ENCODE measurements at regions not wholly inside any gene's neighbourhood (a gene's known extent, or its start where the extent isn't known, plus 50 kb on each side); places are given as distances from the start of the nearest gene placed in this dataset.

GRCh38 chr21:28817871-28818270 is 174.8 kb downstream of the LTN1 start:
- H3K9me3 Mint-ChIP-seq (ENCODE audit: unreplicated experiment) = no peaks in the 10 kb centered on the region
- H3K27ac Mint-ChIP-seq (ENCODE audit: unreplicated experiment) = no peak overlapping the region
- no peak overlapping the region for H3K4me3 Mint-ChIP-seq (ENCODE audit: unreplicated experiment)
- no peaks in the 10 kb centered on the region for H3K36me3 ChIP-seq (ENCODE audit: control insufficient read depth, insufficient read depth, low read length)
- no peaks in the 10 kb centered on the region for H3K36me3 Mint-ChIP-seq (ENCODE audit: insufficient read depth, unreplicated experiment)
- no peak for DNase-seq
- TF ChIP-seq CTCF (IDR thresholded peaks at IDR 0.05; ENCODE audit: insufficient read depth in 1 of 2, low read depth in 1 of 2, low read length in 1 of 2, severe bottlenecking in 1 of 2, unreplicated experiment in 1 of 2) = no peak
- H3K9me3 ChIP-seq = no peaks in the 10 kb centered on the region
- H3K4me3 ChIP-seq (ENCODE audit: low read depth, low read length) = no peak overlapping the region
- H3K4me1 Mint-ChIP-seq (ENCODE audit: low read depth, unreplicated experiment) = no peaks in the 10 kb centered on the region
- no peaks in the 10 kb centered on the region for H3K4me1 ChIP-seq
- no peaks in the 10 kb centered on the region for H3K27me3 ChIP-seq (replicated peaks; ENCODE audit: control insufficient read depth, insufficient read depth, low read length)
- ChIA-PET POLR2A (no interaction called here), CTCF (no interaction called here)
- intact Hi-C loops (cut with micrococcal nuclease; ENCODE audit: unreplicated experiment) = no loop called here
- H3K27me3 Mint-ChIP-seq (ENCODE audit: insufficient read depth, unreplicated experiment) = peaks cover 6% of the 10 kb centered on the region
- BruUV-seq (replicated peaks) = no TSS peak

GRCh38 chr21:28811860-28812259 is 180.8 kb downstream of the LTN1 start:
- Mint-ChIP-seq H3K4me3 (ENCODE audit: unreplicated experiment) (no peak overlapping the region), H3K9me3 (ENCODE audit: unreplicated experiment) (peaks cover 16% of the 10 kb centered on the region), H3K27ac (ENCODE audit: unreplicated experiment) (no peak overlapping the region), H3K27me3 (ENCODE audit: insufficient read depth, unreplicated experiment) (peaks cover 9% of the 10 kb centered on the region), H3K36me3 (ENCODE audit: insufficient read depth, unreplicated experiment) (peaks cover 7% of the 10 kb centered on the region), H3K4me1 (ENCODE audit: low read depth, unreplicated experiment) (no peaks in the 10 kb centered on the region)
- no peak for TF ChIP-seq CTCF (IDR thresholded peaks at IDR 0.05; ENCODE audit: insufficient read depth in 1 of 2, low read depth in 1 of 2, low read length in 1 of 2, severe bottlenecking in 1 of 2, unreplicated experiment in 1 of 2)
- no peak for DNase-seq
- Histone ChIP-seq H3K36me3 (ENCODE audit: control insufficient read depth, insufficient read depth, low read length) (no peaks in the 10 kb centered on the region), H3K9me3 (no peaks in the 10 kb centered on the region), H3K4me1 (no peaks in the 10 kb centered on the region), H3K4me3 (ENCODE audit: low read depth, low read length) (no peak overlapping the region), H3K27me3 (replicated peaks; ENCODE audit: control insufficient read depth, insufficient read depth, low read length) (no peaks in the 10 kb centered on the region)
- no TSS peak for BruUV-seq (replicated peaks)
- intact Hi-C loops (cut with micrococcal nuclease; ENCODE audit: unreplicated experiment) = no loop called here
- ChIA-PET CTCF (no interaction called here), POLR2A (no interaction called here)

DNA sequence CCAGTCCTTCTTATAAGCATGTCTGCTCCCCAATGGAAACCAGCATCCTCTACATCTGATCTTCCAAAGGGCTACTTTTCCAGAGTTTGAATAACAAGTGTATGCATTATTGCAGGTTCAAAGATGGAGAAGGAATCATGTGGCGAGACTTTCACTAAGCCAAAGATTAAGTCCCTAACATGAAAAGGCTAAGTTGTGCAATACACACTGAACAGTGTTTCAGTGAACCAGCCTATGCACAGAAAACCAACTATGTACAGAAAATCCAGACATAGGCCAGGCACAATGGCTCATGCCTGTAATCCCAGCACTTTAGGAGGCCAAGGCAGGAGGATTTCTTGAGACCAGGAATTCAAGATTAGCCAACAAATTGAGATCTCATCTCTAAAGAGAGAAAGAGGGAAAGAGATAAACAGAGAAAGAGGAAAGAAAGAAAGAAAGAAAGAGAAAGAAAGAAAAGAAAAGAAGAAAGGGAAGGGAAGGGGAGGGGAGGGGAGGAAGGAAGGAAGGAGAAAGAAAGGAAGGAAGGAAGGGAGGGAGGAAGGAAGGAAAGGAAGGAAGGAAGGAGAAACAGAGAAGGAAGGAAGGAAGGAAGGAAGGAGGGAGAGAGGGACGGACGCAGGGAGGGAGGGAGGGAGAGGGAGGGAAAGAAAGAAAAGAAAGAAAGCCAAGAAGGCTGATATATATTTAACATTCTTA is 181.7 kb downstream of the LTN1 start:
- Histone ChIP-seq H3K4me1 (no peaks in the 10 kb centered on the region), H3K4me3 (ENCODE audit: low read depth, low read length) (no peak overlapping the region), H3K27me3 (replicated peaks; ENCODE audit: control insufficient read depth, insufficient read depth, low read length) (no peaks in the 10 kb centered on the region), H3K9me3 (no peaks in the 10 kb centered on the region), H3K36me3 (ENCODE audit: control insufficient read depth, insufficient read depth, low read length) (no peaks in the 10 kb centered on the region)
- intact Hi-C loops (cut with micrococcal nuclease; ENCODE audit: unreplicated experiment) = no loop called here
- no peak overlapping the region for H3K4me3 Mint-ChIP-seq (ENCODE audit: unreplicated experiment)
- peaks cover 16% of the 10 kb centered on the region for H3K9me3 Mint-ChIP-seq (ENCODE audit: unreplicated experiment)
- H3K36me3 Mint-ChIP-seq (ENCODE audit: insufficient read depth, unreplicated experiment) = peaks cover 7% of the 10 kb centered on the region
- CTCF ChIA-PET = no interaction called here
- TF ChIP-seq CTCF (IDR thresholded peaks at IDR 0.05; ENCODE audit: insufficient read depth in 1 of 2, low read depth in 1 of 2, low read length in 1 of 2, severe bottlenecking in 1 of 2, unreplicated experiment in 1 of 2) = no peak
- H3K4me1 Mint-ChIP-seq (ENCODE audit: low read depth, unreplicated experiment) = no peaks in the 10 kb centered on the region
- peaks cover 12% of the 10 kb centered on the region for H3K27me3 Mint-ChIP-seq (ENCODE audit: insufficient read depth, unreplicated experiment)
- no peak for DNase-seq
- POLR2A ChIA-PET = no interaction called here
- no TSS peak for BruUV-seq (replicated peaks)
- no peak overlapping the region for H3K27ac Mint-ChIP-seq (ENCODE audit: unreplicated experiment)

Measured in Caco-2 (cell line).